ENCODE measurements at regions not wholly inside any gene's neighbourhood (a gene's known extent, or its start where the extent isn't known, plus 50 kb on each side); places are given as distances from the start of the nearest gene placed in this dataset.

GRCh38 chr9:79917421-79917820, 345.7 kb downstream of the TLE4 start:
- no TSS peak for BruUV-seq (replicated peaks)
- SMC1A ChIA-PET (ENCODE audit: uncharacterized antibody, unreplicated experiment), result no interaction called here
- Histone ChIP-seq H4K20me1 (ENCODE audit: control insufficient read depth, insufficient read depth) (no peaks in the 10 kb centered on the region), H3K9me3 (replicated peaks; ENCODE audit: control insufficient read depth, insufficient read depth, low read length) (no peaks in the 10 kb centered on the region), H3K4me2 (ENCODE audit: control insufficient read depth, insufficient read depth) (no peak overlapping the region), H3K9ac (ENCODE audit: control insufficient read depth, insufficient read depth, low read length) (no peak overlapping the region), H3K79me2 (ENCODE audit: control insufficient read depth, insufficient read depth, low read length) (no peaks in the 10 kb centered on the region), H3K27ac (ENCODE audit: control insufficient read depth, insufficient read depth) (no peak overlapping the region), H2AFZ (ENCODE audit: control insufficient read depth, low read depth, low read length) (no peak overlapping the region), H3K27me3 (replicated peaks in 1 of 2; ENCODE audit: control insufficient read depth in 2 of 2, insufficient read depth in 2 of 2, low read length in 1 of 2) (no peaks in the 10 kb centered on the region), H3K4me3 (no peak overlapping the region), H3K36me3 (ENCODE audit: control insufficient read depth in 2 of 2, insufficient read depth in 2 of 2, low read length in 1 of 2) (no peaks in the 10 kb centered on the region), H3K4me1 (ENCODE audit: control insufficient read depth, insufficient read depth, low read length) (no peaks in the 10 kb centered on the region)
- in situ Hi-C loops (cut with MboI), result no loop called here
- 51% methylated on average over 4 of the region's 4 CpGs for WGBS (ENCODE audit: insufficient coverage, insufficient replicate concordance, low lambda C conversion rate, missing lambda C conversion rate)
- FAIRE-seq (no peak), DNase-seq (ENCODE audit: low read depth, low spot score) (no peak), ATAC-seq (no peak)
- no peak for TF ChIP-seq SMC3 (IDR thresholded peaks at IDR 0.05; ENCODE audit: borderline replicate concordance, low read length)
- TF ChIP-seq CTCF (IDR thresholded peaks at IDR 0.05 in 2 of 3, conservative IDR thresholded peaks at IDR 0.05 in 1 of 3; ENCODE audit: control insufficient read depth in 2 of 3, extremely low read depth in 1 of 3, insufficient read depth in 1 of 3, low read depth in 3 of 3, low read length in 3 of 3), result no peak
- TF ChIP-seq ZNF687 (IDR thresholded peaks at IDR 0.05), result no peak
- no peak for TF ChIP-seq MTA2 (IDR thresholded peaks at IDR 0.05; ENCODE audit: low read depth)
- TF ChIP-seq NFYB (IDR thresholded peaks at IDR 0.05; ENCODE audit: insufficient read depth, low read depth, low read length), result no peak
- TF ChIP-seq NRF1 (conservative IDR thresholded peaks at IDR 0.05; ENCODE audit: low read depth, low read length), result no peak
- TF ChIP-seq CEBPZ (IDR thresholded peaks at IDR 0.05; ENCODE audit: low read depth, low read length), result no peak
- TF ChIP-seq USF1 (IDR thresholded peaks at IDR 0.05; ENCODE audit: borderline replicate concordance, extremely low read length, insufficient read depth, low read depth, low read length), result no peak
- TF ChIP-seq MAX (IDR thresholded peaks at IDR 0.05; ENCODE audit: low read depth, low read length), result no peak
- no peak for TF ChIP-seq NFIC (IDR thresholded peaks at IDR 0.05; ENCODE audit: low read depth, low read length)
- intact Hi-C loops (cut with micrococcal nuclease; ENCODE audit: unreplicated experiment), result no loop called here
- RAD21 ChIA-PET (ENCODE audit: unreplicated experiment), result no interaction called here
- CTCF ChIA-PET, result no interaction called here
- POLR2A ChIA-PET, result no interaction called here

All from GM12878 (cell line).